Activated CD8-positive, alpha-beta memory T cell treated with anti-CD3 and anti-CD28 coated beads for 24 hours (primary cell): ENCODE measurements at regions not wholly inside any gene's neighbourhood (a gene's known extent, or its start where the extent isn't known, plus 50 kb on each side); places are given as distances from the start of the nearest gene placed in this dataset.

Experiments
- DNase-seq: peaks from one replicate; pipeline ENCODE4 v3.0.0-alpha.2; 2020

DNA sequence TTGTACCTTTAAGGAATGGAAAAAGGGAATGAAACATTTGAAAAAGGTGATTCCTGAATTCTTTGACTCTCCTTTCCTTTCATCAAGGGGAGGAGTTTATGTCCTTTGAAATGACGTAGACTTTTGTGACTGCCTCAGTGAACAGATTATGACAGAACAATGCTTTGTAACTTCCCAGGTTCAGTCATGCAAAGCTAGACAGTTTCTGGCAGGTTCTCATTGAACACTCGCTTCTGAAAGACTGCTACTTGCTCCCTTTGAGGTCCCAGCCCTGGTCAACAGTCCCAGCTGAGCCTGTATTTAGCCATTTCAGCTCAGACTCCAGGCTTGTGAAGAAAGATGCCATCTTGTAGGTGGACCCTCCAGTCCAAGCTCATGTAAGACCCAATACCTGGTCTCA, 1178.9 kb downstream of the BCL11B start:
- no peak for DNase-seq

GRCh38 chr14:98099527-98099926, 1172.5 kb downstream of the BCL11B start:
- DNase-seq: no peak

DNA sequence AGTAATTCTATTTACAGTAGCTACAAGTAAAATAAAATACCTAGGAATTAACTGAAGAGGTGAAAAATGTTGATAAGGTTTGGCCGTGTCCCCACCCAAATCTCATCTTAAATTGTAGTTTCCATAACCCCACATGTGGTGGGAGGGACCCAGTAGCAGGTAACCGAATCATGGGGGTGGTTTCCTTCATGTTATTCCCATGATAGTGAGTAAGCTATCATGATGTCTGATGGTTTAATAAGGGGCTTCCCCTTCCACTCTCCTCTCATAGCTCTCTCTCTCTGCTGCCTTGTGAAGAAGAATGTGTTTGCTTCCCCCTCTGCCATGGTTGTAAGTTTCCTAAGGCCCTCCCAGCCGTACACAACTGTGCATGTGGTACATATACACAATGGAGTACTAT, 1170.7 kb downstream of the BCL11B start:
- DNase-seq: no peak

DNA sequence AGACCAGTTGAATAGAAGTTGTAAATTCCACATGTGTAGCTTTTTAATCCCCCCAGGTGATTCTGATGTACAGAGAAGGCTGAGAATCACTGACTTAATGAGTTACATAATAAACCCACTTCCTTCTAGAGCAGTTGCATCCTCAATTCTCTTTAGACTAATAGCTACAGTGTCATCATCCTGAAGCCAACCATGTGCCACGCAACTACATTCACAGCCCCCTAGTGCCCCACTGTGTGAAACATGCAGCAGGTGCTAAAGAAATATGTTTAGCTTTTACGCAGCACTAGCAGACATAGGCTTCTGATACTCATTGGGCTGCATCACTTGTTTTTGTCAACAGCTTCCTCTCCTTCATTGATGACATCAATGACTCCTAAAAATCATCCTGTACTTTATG, 1168.3 kb downstream of the BCL11B start:
- no peak for DNase-seq

DNA sequence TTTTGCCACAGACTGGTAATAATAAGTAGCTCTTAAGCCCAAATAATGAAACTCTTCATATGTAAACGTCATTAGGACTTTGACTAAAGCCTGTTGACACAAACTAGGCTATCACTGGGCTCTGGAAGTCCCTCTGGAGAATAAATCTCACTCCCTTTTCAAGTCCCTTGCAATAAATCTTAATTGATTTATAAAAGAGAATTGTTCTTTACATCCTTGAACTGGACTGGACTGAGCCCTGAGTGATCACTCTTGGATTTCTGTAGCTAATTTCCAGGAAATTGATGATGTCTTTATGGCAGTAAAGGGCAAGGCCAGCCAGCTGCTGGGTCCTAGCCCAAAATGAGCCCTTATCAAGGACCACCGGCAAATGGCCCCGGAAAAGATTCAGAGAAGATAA, 1162.7 kb downstream of the BCL11B start:
- no peak for DNase-seq

- DNase-seq: no peak
Observed at GRCh38 chr14:98112194-98112780, 1159.7 kb downstream of the BCL11B start.

DNA sequence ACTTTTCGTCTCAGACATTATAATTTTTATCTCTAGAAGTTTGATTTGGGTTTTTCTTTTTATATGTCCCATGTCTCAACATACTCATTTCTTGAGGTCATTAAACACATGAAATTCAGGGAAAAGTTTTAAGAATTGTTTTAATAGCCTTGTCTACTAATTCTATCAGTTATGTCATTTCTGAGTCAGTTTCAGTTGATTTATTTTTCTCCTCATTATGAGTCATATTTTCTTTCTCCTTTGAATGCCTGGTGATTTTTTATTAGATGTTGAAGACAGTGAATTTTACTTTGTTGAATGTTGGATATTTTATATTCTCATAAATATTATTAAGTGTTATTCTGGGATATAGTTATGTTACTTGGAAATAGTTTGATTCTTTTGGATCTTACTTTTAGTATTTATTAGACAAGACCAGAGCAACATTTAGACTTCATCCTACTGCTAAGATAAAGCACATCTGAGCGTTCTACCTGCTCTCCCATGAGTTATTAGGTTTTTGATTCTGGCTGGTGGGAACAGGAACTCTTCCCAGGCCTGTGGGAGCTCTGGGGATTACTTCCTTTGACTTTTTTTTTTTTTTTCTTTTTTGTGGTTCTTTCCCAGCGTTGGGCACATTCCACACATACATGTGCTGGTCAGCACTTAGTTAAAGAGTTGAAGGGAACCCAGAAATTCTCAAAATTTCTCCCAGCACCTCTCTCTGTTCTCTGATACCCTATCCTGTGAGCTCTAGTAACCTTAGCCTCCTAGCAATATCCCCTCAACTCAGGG, 1157.7 kb downstream of the BCL11B start:
- no peak for DNase-seq

DNA sequence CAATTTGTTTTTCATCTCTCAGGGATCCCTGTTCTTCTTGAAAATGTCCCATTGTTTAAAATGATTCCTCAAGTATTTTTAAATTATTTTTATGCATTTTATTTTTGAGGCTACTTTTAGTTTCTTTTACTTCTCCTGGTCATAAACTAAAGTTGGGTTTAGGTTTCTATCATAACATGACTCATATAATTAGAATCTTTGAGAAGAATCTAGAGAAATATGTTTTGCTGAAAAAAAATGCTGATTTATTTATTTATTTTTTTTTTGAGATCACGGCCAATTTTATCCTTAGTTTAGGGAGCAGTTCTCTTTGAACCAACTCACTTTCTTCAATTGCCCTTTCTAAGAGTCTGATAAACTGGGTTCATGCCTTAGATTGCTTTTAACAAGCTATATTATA, 1157.1 kb downstream of the BCL11B start:
- no peak for DNase-seq

DNA sequence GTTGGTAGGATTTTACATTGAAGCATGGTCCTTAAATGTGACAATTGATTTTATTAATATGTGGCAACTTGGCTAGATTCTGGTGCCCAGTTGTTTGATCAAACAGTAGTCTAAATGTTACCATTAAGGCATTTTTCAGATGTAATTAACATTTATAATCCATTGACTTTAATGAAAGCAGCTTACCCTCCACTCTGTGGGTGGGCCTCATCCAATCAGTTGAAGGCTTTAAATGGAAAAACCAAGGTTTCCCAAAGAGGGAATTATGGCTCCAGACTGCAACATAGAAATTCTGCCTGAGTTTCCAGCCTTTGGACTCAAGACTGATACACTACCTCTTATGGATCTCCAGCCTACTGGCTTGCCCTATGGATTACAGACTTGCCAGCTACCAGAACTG, 1153.2 kb downstream of the BCL11B start:
- DNase-seq: no peak

- DNase-seq: no peak
Observed at GRCh38 chr14:98119739-98120138, 1152.3 kb downstream of the BCL11B start.

- no peak for DNase-seq
Observed at GRCh38 chr14:98120831-98121464, 1151.0 kb downstream of the BCL11B start.

DNA sequence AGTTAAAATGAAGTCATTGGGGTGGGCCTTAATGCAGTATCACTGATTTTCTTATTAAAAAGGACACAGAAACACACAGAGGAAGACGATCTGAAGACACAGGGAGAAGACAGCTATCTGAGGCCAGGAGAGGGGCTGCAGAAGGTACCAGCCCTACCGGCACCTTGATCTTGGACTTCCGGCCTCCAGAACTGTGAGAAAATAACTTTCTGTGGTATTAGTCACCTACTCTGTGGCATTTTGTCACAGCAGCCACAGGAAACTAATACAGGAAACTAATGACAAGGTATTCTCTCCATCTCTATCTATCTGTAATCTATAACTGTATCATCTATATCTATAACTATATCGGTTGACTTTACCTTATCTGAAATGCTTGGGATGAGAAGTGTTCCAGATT, 1149.5 kb downstream of the BCL11B start:
- DNase-seq: no peak

DNA sequence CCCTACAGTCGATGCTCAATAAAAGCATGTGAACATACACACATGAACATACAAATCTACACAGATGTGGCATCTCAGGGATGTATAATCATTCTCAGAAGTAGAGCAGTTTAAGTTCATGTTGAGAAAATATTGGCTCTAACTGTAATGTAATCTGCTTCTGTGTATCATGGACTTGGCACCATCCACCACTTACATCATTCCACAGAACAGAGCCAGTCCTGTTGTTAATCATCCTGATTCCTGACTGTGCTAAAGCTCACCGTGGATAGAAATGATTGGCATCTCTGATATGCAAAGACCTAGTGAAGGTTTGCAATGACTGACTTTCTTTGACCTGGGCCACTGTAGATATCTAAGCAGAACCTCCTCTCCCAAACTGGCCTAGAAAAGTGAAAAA, 1141.3 kb downstream of the BCL11B start:
- DNase-seq: no peak

- no peak for DNase-seq
Observed at GRCh38 chr14:98131406-98131805, 1140.6 kb downstream of the BCL11B start.

- DNase-seq: no peak
Observed at GRCh38 chr14:98133806-98134205, 1138.2 kb downstream of the BCL11B start.

DNA sequence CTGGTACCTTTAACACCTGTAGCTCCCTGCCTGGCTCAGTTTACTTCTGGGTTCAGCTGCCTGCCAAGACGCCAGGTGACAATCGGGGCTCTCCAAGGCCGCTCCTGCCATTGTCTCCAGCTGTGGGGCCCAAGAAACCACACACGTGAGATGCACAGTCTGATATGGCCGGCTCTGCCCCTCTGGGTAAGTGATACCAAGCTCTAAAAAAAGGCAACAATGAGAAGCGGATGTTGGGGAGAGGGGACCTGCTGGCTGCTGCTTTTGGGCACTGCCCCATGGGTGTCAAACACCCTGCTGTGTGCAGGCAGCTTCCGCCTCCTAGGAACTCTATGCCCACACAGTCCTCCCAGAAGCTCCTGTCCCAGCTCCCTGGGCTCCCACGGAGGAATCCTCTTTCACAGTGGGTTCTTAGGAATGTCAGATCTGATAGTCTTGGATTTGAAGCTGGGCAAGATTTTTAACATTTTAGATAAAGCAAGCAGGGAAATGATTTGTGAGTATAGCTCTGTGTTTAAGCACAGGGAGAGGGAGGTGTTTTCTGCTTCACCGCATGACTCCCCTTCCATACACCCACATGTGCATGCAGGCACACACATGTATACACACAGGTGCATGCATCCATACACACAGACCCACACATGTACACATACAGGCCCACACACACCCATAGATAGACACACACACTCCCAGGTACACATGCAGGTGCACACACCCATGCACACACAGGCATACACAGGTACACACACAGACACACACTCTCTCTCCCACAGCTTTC, 1135.8 kb downstream of the BCL11B start:
- DNase-seq: peak; percentile 75

DNA sequence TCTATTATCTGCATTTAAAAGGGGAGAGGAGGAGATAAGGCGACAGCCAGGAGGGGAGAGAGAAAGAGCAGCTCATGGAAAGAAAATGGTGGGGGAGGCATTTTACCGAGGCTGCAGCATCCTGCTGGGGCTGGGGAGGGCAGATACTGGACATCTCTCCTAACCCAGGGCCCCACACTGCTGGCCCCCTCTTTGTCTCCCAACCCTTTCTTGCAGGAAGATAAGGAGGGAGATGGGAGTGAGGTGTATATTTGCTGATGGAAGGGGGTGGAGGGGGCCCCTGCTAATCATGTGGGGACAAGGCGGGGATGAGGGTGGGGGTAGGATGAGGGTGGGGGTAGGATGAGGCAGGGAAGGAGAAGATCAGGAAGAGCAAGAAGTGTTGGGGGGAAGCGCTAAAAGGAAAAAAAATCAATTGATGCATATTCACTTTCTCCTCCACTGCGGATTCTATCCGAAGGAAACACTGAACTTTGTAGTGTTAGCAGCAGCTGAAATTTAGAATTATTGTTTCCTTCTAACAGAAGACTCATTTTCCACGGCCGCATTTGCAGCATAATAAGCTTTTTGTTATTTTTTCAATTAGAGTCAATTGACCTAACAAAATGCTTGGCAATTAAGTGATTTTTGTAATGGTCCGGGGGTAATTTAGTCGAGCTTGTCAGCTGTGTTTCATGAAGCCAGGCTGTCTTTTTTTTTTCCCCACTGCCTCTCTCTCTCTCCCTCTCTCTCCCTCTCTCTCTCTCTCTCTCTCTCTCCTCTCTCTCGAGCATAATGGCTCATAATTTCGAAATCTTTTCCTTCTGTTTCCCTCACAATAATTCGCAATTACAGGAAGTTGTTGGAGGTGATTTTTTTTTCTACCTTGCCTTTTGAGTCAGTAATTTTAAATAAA, 1134.6 kb downstream of the BCL11B start:
- no peak for DNase-seq

GRCh38 chr14:98138666-98139065, 1133.3 kb downstream of the BCL11B start:
- peak; percentile 86 for DNase-seq

DNA sequence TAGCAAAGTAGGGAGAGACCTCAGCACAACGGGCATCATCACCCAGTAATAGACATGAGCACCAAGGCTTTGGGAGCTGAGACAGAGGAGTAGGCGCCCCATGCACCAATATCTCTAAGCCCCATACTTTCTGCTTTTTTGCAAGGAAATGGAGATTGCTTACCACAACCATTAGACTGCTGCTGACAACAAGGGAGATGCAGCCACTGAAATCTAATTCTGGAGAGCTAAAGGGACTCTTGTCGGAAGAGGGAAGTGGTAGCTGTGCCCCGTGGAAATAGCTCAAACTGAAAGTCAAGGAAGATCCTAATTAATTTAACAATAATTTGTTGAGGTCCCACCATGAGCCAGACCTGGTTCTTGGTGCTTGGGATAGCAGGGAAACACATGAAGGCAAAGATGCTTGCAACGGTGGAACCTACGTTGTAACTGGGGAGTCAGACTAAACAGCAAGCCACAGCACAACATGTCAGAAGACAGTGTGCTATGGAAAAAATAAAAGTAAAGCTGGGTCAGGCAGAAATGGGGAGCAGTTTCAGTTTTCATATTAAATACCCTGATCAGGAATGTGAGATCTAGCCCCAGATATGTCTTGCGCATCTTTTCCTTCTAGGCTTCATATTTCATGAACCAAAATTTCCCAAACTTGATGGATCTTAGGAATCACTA, 1131.0 kb downstream of the BCL11B start:
- no peak for DNase-seq

DNA sequence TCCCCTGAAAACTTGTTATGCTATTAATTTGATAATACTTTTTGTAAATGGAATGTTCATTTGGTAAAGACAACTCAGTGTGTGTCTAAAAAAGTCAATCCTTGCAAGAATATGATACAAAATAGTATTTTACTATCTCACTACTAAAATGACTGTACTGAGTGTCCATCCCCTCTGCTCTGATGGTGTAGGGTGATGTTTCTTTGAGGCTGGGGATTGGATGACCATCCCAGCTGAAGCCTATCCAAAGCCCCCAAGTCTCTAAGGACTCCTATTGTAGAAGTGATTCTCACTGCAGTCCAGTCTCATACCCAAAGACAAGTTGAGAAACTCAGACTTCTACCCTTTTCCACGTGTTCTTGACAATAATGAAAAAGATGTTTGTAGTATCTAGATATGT, 1128.4 kb downstream of the BCL11B start:
- no peak for DNase-seq

DNA sequence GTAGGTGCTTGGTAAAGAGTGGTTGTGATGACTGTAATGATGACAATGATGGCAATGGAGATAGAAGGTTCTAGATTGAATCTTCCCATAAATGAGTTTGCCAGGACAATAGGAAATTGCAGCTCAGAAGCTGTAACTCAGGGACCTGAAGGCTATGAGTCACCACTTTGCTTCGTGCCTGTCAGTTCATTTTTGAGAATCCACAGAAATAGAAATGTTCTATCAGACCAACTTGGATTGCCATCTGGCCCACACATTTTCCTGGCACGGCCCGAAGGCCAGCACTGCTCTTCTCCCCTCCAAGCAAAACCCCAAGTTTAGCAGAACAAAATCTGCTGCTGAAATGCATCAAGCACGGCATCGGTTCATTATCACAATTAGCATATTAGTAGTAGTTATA, 1127.0 kb downstream of the BCL11B start:
- no peak for DNase-seq

DNA sequence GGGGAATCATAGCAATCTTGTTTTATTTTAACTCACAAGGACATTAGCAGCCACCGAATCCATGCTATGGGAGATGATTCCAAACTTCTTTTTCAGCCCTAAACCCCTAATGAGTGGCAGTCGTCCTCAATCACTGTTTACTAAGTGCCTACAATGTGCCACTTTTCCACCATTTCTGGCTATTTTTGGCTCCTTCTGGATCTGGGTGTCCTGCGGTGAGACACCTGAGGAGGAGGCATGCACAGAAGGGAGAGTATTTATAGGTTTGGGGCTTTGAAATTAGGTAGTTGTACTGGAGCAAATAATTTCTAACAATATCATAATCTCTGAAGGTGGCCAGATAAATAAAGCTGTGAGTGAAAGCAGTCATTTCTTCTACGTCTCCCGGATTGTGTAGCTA, 1125.6 kb downstream of the BCL11B start:
- DNase-seq: no peak
